Choroid plexus epithelial cell (primary cell): ENCODE measurements at regions not wholly inside any gene's neighbourhood (a gene's known extent, or its start where the extent isn't known, plus 50 kb on each side); places are given as distances from the start of the nearest gene placed in this dataset.
"Not testable (repeated sequence)": the region's sequence is repeated elsewhere in the genome, so short reads cannot be mapped to it uniquely, and the experiment has no call there.

ENCODE experiments used
- DNase-seq: peaks from one replicate; pipeline ENCODE4 v3.0.0-alpha.2; 2010; ENCODE audit warnings: low read depth
- H3K4me3 ChIP-seq: 2 replicates; pipeline ENCODE4 v1.5.1; 2011; ENCODE audit warnings: low read depth, mild to moderate bottlenecking, control low read depth, low read length, moderate library complexity
- CTCF ChIP-seq: conservative IDR thresholded peaks from 2 replicates; pipeline ENCODE4 v1.5.1; 2011; ENCODE audit warnings: low read depth, mild to moderate bottlenecking, control low read depth, inconsistent platforms, low read length, moderate library complexity

DNA sequence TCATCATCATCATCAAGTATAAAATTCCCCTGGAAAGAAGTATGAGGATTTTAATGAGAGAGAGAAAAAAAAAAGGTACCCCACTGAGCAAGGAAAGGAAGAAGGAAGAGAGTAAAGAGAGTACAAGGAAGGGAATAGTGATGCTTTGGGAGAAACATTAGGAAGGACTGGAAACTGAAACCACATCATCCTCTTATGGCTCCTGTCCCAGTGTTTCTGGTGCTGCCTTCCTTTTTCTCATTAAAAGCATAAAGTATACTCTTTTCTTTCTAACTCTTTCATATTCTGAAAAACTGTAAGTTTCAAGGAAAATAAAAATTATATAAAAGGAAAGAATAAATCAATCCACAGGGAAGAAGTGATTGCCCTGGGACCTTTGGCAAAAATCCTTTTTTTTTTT, 616.4 kb upstream of the CBLB start:
- TF ChIP-seq CTCF, result no peak

DNA sequence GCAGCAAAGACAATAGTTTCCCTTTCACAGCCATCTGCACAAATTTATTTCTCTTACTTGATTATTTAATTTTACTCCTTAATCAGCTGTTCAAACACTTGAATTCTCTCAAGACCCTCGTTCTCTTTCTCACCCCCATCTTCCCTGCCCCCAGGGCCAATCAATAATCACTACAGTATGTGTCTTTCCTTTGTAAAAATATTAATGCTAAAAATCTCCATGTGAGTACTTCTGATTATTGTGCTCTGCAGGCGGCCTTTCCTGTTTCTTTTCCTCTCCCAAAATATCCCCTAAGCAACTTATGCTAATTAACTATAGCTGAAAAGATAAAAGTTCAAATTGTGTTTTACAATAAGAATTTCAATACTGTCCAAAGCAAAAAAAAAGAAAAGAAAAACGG, 617.0 kb upstream of the CBLB start:
- TF ChIP-seq CTCF, result no peak
- no peak for DNase-seq
- H3K4me3 ChIP-seq, result no peak overlapping the region

More for the DNA sequence above, 616.4 kb upstream of the CBLB start:
- DNase-seq, result no peak
- no peak overlapping the region for H3K4me3 ChIP-seq

- H3K4me3 ChIP-seq, DNase-seq: not testable (repeated sequence)
These were observed 618.3 kb upstream of the CBLB start for GRCh38 chr3:106486945-106487639.

DNA sequence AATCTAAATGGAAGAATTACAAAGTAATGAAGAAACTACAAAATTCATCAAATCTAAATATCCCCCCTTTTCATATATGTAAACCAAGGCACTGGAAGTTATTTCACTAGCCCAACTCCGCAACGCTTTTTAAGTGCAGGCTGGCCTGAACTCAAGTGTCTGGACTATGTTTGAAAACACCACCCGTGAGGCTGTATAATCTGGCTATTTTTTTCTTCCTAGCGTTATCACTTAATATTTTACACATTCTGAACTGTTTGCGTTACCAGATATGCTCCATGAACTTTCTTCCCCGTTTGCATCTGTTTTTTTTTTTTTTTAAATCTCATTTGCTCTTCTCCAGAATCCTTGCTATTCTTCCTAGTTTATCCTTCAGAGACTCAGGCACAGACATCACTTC, 619.5 kb upstream of the CBLB start:
- H3K4me3 ChIP-seq, result no peak overlapping the region
- no peak for DNase-seq
- no peak for TF ChIP-seq CTCF

DNA sequence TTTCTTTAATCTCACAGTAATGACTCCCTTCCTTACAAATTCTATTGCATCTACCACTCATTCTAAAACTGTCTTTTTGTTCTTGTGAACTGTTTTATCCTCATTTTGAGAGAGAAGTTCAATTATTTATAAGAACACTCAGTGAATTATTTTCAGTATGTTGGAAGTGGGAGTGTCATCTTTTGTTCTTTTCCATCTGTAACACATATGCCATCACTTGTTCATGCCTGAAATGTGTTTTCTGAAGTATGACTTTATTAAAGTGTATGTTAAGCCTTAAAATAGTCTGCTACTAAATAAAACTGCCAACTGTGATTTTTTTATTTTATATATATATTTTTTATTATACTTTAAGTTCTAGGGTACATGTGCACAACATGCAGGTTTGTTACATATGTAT, 623.0 kb upstream of the CBLB start:
- no peak for DNase-seq
- H3K4me3 ChIP-seq, result no peak overlapping the region
- TF ChIP-seq CTCF, result no peak

DNA sequence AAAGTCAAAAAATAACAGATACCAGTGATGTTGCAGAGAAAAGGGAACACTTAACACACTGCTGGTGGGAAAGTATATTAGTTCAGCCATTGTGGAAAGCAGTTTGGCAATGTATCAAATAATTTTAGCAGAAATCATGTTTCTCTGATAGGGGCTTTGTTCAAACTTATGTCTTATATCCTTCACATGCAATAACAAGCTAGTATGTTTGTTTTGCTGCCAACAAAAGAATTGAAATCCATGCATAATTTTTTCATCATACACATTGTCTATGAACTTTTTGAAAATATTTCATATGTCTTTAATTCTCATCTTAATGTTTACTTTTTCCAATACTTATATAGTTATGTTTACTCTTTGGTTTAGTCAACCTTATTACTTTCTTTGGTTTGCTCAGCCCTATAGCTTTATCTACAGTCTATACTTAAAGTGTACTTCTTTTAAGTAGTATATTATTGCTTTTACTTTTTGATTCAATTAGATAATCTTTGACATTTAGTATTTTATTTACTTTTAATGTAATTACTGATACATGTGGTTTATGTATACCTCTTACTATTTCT, 639.6 kb upstream of the CBLB start:
- no peak for TF ChIP-seq CTCF
- DNase-seq, result no peak
- no peak overlapping the region for H3K4me3 ChIP-seq

DNA sequence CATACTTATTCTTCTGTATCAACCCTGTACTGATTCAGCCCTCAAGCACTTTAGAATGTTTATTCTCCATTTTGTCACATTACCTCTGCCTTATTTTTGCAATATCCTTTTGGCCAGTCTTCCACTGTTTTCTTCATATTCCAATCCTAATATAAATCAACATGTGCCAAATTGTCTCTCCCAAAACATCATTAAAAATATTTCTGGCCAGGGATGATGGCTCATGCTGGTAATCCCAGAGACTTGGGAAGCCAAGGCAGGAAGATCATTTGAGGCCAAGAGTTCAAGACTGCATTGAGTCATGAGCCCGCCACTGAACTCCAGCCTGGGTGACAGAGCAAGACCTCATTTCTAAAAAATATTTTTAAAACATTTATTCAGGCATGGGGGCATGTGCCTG, 641.4 kb upstream of the CBLB start:
- no peak overlapping the region for H3K4me3 ChIP-seq
- DNase-seq, result no peak
- no peak for TF ChIP-seq CTCF

DNA sequence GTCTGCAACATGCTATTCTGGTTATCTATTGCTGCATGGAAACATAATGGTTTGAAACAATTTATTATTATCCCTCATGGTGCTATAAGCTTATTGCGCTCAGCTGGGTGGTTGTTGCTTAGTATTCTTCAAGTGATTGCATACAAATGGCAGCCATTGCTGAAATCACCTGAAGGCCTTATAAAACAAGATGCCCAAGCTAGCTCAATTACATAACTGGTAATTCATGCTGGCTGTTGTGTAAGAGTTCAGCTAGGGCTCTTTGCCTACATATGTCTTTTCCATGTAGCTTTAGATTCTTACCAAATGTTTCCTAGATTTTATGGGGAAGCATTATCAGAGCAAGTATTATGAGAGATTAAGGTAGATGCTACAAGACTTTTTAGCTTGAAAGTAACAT, 644.0 kb upstream of the CBLB start:
- DNase-seq, result no peak
- no peak for TF ChIP-seq CTCF
- no peak overlapping the region for H3K4me3 ChIP-seq
